Suppressor macrophage (primary cell): ENCODE measurements at regions not wholly inside any gene's neighbourhood (a gene's known extent, or its start where the extent isn't known, plus 50 kb on each side); places are given as distances from the start of the nearest gene placed in this dataset.
"Not testable (repeated sequence)": the region's sequence is repeated elsewhere in the genome, so short reads cannot be mapped to it uniquely, and the experiment has no call there.

Experiments used
- DNase-seq, 4 experiments: peaks; one replicate each; pipeline ENCODE4 v3.0.0-alpha.2; 2020 to 2022

GRCh38 chr4:126448086-126448845, 1133.5 kb downstream of the FAT4 start:
- no peak for DNase-seq

- DNase-seq = no peak
Measured at GRCh38 chr4:126451237-126451873, 1136.6 kb downstream of the FAT4 start.

- DNase-seq = no peak
Measured at GRCh38 chr4:126455865-126456264, 1141.1 kb downstream of the FAT4 start.

GRCh38 chr4:126458993-126459392, 1144.2 kb downstream of the FAT4 start:
- DNase-seq = no peak

GRCh38 chr4:126465341-126465740, 1150.6 kb downstream of the FAT4 start:
- no peak for DNase-seq

- DNase-seq = no peak
Measured at GRCh38 chr4:126466848-126467247, 1152.1 kb downstream of the FAT4 start.

GRCh38 chr4:126468144-126468543, 1153.4 kb downstream of the FAT4 start:
- no peak for DNase-seq

GRCh38 chr4:126470862-126471261, 1156.1 kb downstream of the FAT4 start:
- DNase-seq = no peak

- no peak for DNase-seq
Measured at GRCh38 chr4:126475730-126476129, 1157.0 kb upstream of the INTU start.

GRCh38 chr4:126479709-126480108, 1153.0 kb upstream of the INTU start:
- DNase-seq = no peak

- no peak for DNase-seq
Measured at GRCh38 chr4:126482311-126482710, 1150.4 kb upstream of the INTU start.

- DNase-seq = no peak
Measured at GRCh38 chr4:126486377-126486776, 1146.4 kb upstream of the INTU start.

- no peak for DNase-seq
Measured at GRCh38 chr4:126489826-126490463, 1142.8 kb upstream of the INTU start.

GRCh38 chr4:126495163-126495752, 1137.5 kb upstream of the INTU start:
- DNase-seq = no peak

- DNase-seq = no peak
Measured at GRCh38 chr4:126512979-126513378, 1119.8 kb upstream of the INTU start.

GRCh38 chr4:126513596-126513995, 1119.2 kb upstream of the INTU start:
- DNase-seq = no peak

- no peak for DNase-seq
Measured at GRCh38 chr4:126520731-126521130, 1112.0 kb upstream of the INTU start.

- not testable (repeated sequence) for DNase-seq
Measured at GRCh38 chr4:126525400-126525799, 1107.4 kb upstream of the INTU start.

- DNase-seq = no peak
Measured at GRCh38 chr4:126526335-126526734, 1106.4 kb upstream of the INTU start.

- DNase-seq = no peak
Measured at GRCh38 chr4:126529997-126530396, 1102.8 kb upstream of the INTU start.

GRCh38 chr4:126530996-126531585, 1101.7 kb upstream of the INTU start:
- no peak for DNase-seq

- DNase-seq = no peak
Measured at GRCh38 chr4:126532527-126532926, 1100.2 kb upstream of the INTU start.
